ENCODE measurements at regions not wholly inside any gene's neighbourhood (a gene's known extent, or its start where the extent isn't known, plus 50 kb on each side); places are given as distances from the start of the nearest gene placed in this dataset.
A peak's percentile ranks its signal among the peaks of the same experiment; 100 is the strongest.

- DNase-seq = no peak
Measured at GRCh38 chr3:31254483-31254882, 278.2 kb upstream of the STT3B start.

DNA sequence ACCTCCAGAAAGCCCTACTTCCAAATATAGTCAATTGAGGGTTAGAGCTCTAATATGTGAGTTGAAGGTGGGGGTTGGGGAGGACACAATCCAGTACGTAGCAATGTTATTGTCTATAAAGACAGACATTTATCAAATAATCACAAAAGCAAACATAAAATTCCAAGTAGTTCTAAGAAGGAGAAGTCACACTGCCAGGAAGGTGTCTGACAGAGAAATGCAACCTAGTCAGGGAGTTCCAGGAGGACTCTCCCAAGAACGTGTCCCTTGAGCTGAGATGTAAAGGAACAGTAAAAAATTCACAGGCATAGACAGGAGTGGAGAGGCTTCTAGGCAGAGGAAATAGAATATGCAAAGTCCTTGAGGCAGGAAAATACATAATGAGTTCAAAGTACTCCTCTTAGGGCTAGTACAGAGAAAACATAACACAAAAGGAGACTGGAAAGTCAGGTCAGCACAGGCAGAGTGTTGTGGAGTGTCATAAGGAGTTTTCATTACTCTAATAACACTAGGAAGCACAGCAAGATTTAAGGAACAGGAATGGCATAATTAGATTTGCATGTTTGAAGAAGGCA, 277.6 kb upstream of the STT3B start:
- DNase-seq = no peak

DNA sequence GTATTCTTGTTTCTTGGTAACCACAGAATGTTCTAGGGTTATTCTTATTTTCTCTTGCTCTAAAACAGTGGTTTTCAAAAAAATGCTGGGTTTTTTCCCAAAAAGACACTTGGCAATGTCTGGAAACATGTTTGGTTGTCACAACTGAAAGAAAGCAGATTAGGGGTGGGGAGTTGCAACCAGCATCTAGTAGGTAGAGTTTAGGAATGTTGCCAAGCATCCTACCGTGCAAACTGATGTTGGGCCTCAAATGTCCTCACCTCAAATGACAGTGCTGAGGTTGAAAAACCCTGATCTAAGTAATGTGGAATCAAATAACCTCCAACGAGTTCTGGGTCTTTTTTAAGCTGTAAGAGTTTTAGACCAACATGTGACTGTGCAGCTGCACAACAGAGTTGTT, 270.5 kb upstream of the STT3B start:
- no peak for DNase-seq

DNA sequence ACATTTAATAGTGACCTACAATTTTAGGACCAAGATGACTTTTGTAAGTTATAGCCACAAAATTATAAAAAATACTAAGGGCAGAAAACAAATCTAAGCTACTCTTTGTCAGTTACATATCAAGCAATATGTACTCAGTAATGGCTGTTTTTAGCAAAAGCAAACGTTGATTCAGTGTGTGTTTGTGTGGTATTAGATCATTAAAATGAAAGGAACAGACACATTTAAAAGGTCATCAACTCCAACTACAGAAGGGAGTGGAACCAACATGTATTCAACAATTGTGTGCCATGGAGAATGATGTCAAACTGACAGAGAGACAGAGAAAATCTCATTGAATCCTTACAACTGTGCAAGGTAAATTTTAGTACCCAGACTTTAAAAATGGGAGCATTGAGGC, 268.8 kb upstream of the STT3B start:
- DNase-seq = no peak

DNA sequence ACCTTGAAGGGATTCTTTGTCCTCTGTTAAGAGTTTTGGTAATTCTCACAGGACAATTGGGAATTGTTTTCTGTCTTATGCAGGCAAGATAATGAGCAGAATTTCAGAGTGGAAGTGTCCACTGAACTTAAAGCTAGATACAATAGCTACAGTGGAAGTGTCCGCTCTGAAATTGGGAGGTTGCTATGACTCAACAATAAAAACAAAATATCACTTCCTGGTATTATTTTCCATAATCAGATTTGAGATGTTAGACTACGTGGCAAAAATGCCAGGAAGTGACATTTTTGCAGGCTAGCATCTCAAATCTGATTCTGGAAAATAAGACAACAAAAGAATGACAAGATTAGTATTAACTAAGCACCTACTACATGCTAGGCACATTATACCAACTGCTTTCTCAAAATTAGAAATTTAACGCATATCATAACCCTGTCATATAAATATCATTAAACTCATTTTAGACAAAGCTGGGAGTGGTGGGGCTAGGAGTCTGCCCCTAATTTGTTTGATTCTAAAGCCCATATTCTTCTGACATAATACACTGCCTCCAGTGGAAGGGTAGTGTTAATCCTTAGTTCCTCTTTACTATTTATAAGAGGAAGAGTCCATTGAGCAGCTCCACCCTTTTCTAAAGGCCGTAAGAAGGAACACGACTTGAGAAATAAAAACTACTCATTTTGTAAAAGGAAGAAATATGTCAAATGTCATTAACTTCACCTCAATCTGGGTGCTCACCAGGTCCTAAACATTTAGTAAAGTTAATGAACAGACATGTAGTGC, 266.9 kb upstream of the STT3B start:
- DNase-seq = no peak

- DNase-seq = no peak
Measured at GRCh38 chr3:31268868-31269267, 263.9 kb upstream of the STT3B start.

GRCh38 chr3:31270010-31270409, 262.7 kb upstream of the STT3B start:
- no peak for DNase-seq

DNA sequence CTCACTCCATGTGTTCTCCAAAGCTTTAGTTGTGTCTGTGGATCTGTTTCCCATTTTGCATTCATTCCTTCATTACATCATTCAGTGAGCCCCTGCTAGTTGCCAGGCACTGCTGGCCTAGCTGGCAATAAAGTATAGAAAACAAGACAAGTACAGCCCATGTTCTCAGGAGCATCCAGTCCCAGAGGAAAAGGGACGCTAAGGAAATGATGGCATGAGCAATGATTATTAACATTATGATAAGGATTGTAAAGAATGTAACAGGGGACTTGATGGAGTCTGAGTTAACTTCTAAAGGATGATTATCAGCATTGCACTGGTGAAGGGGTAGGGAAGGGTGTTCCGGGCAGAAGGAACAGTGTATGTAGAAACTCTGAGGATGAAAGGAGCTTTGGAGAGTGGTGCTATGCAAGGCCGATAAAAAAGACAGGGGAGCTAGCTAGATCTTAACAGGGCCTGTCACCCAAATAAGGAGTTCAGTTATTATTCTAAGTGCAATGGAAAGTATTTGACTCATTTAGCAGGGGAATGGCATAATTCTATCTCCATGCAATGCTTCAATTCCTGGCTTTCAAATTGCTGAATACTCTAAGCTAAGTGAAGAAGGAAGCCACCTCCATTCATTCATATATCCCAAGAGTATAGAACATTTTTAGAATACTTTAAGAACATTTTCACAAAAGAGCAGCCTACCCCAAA, 258.2 kb upstream of the STT3B start:
- no peak for DNase-seq

- no peak for DNase-seq
Measured at GRCh38 chr3:31275038-31275572, 257.6 kb upstream of the STT3B start.

- no peak for DNase-seq
Measured at GRCh38 chr3:31275583-31275982, 257.1 kb upstream of the STT3B start.

DNA sequence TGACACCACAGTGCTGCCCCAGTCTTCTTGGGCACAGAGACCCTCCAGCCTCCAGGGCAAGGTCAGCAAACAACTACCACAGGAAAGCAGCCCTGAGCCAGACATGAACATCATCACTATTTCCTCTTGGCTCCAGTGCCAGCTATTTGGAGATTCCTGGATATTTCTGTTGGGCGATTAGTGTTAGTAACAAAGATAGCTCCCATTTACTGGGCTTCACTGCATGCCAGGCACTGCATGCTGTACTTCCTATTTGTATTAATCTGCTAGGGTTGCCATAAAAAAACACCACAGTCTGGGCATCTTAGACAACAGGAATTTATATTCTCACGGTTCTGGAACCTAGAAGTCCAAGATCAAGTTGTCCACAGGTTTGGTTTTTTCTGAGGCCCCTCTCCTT, 255.1 kb upstream of the STT3B start:
- no peak for DNase-seq

DNA sequence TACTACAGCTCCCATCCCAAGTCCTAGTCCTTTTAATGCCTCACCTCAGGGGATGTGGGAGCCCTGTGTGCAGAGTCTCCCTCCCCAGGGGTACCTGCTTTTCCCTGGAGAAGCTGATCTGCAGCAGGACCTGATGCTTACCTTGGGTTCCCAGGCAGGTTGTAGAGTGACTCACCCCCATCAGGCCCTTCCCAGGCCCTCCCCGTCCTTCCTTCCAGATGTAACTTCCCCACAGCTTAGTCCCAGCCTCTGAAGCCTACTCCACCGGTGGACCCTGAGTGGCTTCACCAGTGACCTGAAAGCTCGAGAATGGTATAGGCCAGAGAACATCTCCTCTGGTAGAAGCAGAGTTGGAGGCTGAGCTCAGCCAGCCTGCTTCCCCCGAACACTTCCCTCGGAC, 254.2 kb upstream of the STT3B start:
- no peak for DNase-seq

- DNase-seq = no peak
Measured at GRCh38 chr3:31284776-31285175, 247.9 kb upstream of the STT3B start.

DNA sequence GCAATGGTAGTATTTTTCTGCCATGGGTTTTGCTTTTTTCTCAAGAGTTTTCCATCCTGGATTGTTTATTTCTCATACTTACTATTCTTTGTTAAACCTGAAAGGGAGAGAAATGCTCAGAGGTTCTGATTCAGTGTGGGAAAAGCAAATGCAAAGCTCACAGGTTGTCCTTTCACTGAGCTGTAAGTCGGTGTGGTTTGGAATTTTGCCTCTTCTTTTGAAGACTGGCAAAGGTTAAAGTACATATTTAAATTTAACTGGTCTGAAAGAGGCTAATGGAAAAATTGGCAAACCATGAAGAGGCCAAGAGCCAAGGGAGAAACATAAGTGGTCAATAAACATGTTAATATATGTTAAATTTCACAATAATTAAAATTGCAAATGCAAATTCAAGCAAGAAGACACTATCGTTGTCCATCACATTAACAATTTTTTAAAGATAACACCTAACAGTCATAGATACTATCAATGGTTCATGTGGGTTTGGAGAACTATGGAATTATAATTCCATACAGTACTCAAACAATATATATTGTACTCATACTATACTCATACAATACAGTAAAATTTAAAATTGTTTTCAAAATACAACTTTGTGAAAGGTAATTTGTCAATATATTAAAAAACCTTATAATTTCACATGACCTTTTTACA, 246.8 kb upstream of the STT3B start:
- no peak for DNase-seq

GRCh38 chr3:31288224-31288623, 244.5 kb upstream of the STT3B start:
- DNase-seq = no peak

GRCh38 chr3:31288641-31289100, 244.1 kb upstream of the STT3B start:
- peak; percentile 58 for DNase-seq

DNA sequence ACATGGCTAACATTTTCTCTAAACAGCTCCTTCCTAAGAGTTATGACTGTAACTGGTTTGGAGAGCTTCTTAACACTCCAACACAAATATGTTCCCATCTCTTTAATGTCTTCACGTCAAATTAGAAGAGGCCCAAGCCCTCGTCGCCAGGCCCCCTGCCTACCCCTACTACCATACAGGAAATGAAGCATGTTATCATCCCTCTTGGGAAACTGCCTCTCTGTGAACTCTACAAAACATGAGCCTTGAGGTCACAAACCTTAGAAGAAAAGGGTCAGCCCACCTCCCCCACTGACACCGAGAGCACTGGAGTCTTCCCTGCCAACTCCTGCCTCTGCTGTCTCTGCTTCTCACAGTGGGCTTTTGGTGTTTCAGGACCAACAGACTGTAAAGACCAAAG, 243.1 kb upstream of the STT3B start:
- no peak for DNase-seq

DNA sequence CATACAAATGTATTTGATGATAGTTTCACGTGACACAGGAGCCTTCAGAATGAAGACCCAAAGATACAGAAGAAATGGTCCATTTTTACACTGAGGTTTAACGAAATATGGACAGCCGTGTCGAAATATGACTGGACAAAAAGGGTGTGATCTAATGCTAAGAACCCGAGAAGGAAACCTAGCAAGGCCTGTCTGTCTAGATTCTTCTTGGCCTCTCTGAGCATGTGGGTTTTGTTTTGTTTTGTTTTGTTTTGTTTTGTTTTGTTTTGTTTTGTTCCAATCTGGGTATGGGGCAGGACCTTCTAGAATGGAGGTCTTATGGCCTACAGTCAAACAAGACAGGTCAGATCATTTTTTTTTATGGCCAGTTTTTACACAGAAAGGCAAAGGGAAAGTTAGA, 242.7 kb upstream of the STT3B start:
- DNase-seq = no peak

DNA sequence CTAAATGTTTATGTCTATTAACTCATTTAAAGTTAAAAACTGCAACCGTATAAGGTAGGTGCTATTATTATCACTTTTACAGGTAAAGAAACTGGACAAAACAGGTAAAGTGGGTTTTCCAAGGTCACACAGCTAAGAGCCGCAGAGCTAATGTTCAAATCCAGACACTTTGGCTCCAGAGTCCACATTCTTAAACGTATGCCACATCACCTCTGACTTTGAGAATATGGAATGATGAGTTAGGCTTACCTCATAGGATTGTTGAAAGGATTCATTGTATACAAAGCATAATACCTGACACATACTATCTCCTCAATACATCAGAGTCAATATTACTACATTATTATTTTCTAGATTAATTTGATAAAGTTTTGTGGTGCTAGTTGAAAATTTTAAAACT, 240.9 kb upstream of the STT3B start:
- no peak for DNase-seq

- DNase-seq = no peak
Measured at GRCh38 chr3:31294430-31295149, 238.1 kb upstream of the STT3B start.

- no peak for DNase-seq
Measured at GRCh38 chr3:31295150-31295765, 237.5 kb upstream of the STT3B start.

GRCh38 chr3:31297726-31298298, 234.9 kb upstream of the STT3B start:
- DNase-seq = no peak

Data from stimulated activated CD4-positive, alpha-beta T cell treated with anti-CD3 and anti-CD28 coated beads, Interleukin-15, amount 100 ng/mL, for 24 hours (primary cell).